Endodermal cell (in vitro differentiated cells): ENCODE measurements at regions not wholly inside any gene's neighbourhood (a gene's known extent, or its start where the extent isn't known, plus 50 kb on each side); places are given as distances from the start of the nearest gene placed in this dataset.

Experiments used
- DNase-seq: peaks from one replicate; pipeline ENCODE4 v3.0.0-alpha.2; 2017
- H3K27ac ChIP-seq: 2 replicates; pipeline ENCODE4 v1.5.1; 2013; ENCODE audit warnings: mild to moderate bottlenecking, low read depth, low read length, moderate library complexity
- H3K27me3 ChIP-seq: 2 replicates; pipeline ENCODE4 v1.6.1; 2013; ENCODE audit warnings: mild to moderate bottlenecking, low read length, moderate library complexity; ENCODE audit not compliant: insufficient read depth, control insufficient read depth, poor library complexity, severe bottlenecking
- H3K36me3 ChIP-seq: 2 replicates; pipeline ENCODE4 v1.7.0; 2013; ENCODE audit warnings: mild to moderate bottlenecking, low read length, moderate library complexity; ENCODE audit not compliant: control insufficient read depth, insufficient read depth
- H3K4me1 ChIP-seq: one replicate; pipeline ENCODE4 v1.7.0; 2013; ENCODE audit warnings: low read length; ENCODE audit not compliant: control insufficient read depth, insufficient read depth
- H3K4me3 ChIP-seq: 2 replicates; pipeline ENCODE4 v1.5.1; 2013; ENCODE audit warnings: mild to moderate bottlenecking, low read length, moderate library complexity
- H3K9ac ChIP-seq: 2 replicates; pipeline ENCODE4 v1.6.1; 2013; ENCODE audit warnings: mild to moderate bottlenecking, low read length, moderate library complexity; ENCODE audit not compliant: poor library complexity, severe bottlenecking; ENCODE audit errors: extremely low read depth
- H3K9me3 ChIP-seq: 2 replicates; pipeline ENCODE4 v1.6.1; 2013; ENCODE audit warnings: mild to moderate bottlenecking, low read length, moderate library complexity; ENCODE audit not compliant: control insufficient read depth
- H3K27ac Mint-ChIP-seq: 2 replicates; pipeline ENCODE4 v1.8.0; 2020; ENCODE audit warnings: mixed read lengths
- H3K27me3 Mint-ChIP-seq: 2 replicates; pipeline ENCODE4 v1.8.0; 2021; ENCODE audit warnings: mild to moderate bottlenecking, mixed read lengths; ENCODE audit not compliant: insufficient read depth
- H3K36me3 Mint-ChIP-seq: 2 replicates; pipeline ENCODE4 v1.8.0; 2020; ENCODE audit warnings: low read depth, mixed read lengths
- H3K4me1 Mint-ChIP-seq: 2 replicates; pipeline ENCODE4 v1.8.0; 2020; ENCODE audit warnings: mixed read lengths
- H3K4me3 Mint-ChIP-seq: 2 replicates; pipeline ENCODE4 v1.8.0; 2020; ENCODE audit warnings: mild to moderate bottlenecking, moderate library complexity, mixed read lengths
- H3K9me3 Mint-ChIP-seq: 2 replicates; pipeline ENCODE4 v1.8.0; 2020; ENCODE audit warnings: mild to moderate bottlenecking, mixed read lengths
- CTCF ChIP-seq: fragments of 200-600 bp; sonication (generic); conservative IDR thresholded peaks from 2 replicates; pipeline ENCODE4 v1.5.0; 2021; ENCODE audit warnings: antibody characterized with exemption, mild to moderate bottlenecking
- WGBS, 2 experiments: methylation state at CpG; one replicate each; pipeline versions ENCODE4 v1.1.5 to v1.1.7; 2013; ENCODE audit warnings: missing lambda C conversion rate in 2 of 2, mixed read lengths in 1 of 2; ENCODE audit not compliant: insufficient coverage in 1 of 2, insufficient read length in 1 of 2; 5-methylcytosine and 5-hydroxymethylcytosine counted together

DNA sequence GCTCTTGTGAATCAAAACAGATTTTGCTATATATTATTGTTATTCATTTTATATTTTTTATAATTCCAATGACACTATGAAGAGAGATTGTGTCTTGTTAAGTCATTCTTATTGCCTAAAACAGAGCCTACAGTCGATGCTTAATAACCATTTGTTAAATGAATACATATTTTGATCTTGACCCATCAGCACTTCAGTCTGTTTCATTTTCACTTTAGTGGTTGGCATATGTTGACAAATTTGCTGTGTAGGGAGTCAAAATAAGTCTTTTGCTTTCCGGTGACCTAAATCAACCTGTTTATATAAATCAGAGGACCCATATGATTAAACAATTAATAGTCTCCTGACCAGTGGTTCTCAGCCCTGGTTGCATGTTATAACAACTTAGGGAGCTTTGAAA is 97.1 kb downstream of the TXNL1 start:
- H3K27ac ChIP-seq, result no peak overlapping the region
- no peaks in the 10 kb centered on the region for H3K4me1 ChIP-seq
- no peaks in the 10 kb centered on the region for H3K27me3 ChIP-seq
- Mint-ChIP-seq H3K27ac (no peak overlapping the region), H3K9me3 (no peaks in the 10 kb centered on the region), H3K4me3 (no peak overlapping the region), H3K4me1 (no peaks in the 10 kb centered on the region), H3K27me3 (no peaks in the 10 kb centered on the region), H3K36me3 (no peaks in the 10 kb centered on the region)
- TF ChIP-seq CTCF, result no peak
- 83 to 95% methylated on average over 1 to 2 of the region's 2 CpGs for WGBS, 2 experiments
- H3K4me3 ChIP-seq, result no peak overlapping the region
- H3K9ac ChIP-seq, result no peak overlapping the region
- no peaks in the 10 kb centered on the region for H3K36me3 ChIP-seq
- H3K9me3 ChIP-seq, result no peaks in the 10 kb centered on the region
- DNase-seq, result no peak

DNA sequence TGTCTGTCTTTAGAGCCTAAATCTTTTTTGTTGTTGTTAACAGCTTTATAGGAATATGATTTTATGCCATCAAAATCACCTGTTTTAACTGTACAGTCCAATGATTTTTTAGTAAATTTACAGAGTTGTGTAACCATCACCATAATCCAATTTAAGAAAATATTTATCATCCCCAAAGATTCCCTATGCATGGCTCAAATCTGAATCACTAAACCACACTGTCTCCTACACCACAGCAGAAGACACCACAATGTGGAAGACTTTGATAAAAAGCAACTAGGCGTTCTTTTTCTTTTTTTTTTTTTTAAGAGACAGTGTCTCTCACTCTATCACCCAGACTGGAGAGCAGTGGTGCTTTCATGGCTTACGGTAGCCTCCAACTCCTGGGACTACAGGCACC is 99.6 kb downstream of the TXNL1 start:
- no peaks in the 10 kb centered on the region for H3K9me3 ChIP-seq
- WGBS, 2 experiments, result 90 to 93% methylated on average over 2 of the region's 2 CpGs
- Mint-ChIP-seq H3K36me3 (no peaks in the 10 kb centered on the region), H3K9me3 (no peaks in the 10 kb centered on the region), H3K27ac (no peak overlapping the region), H3K27me3 (no peaks in the 10 kb centered on the region), H3K4me1 (no peaks in the 10 kb centered on the region), H3K4me3 (no peak overlapping the region)
- H3K4me3 ChIP-seq, result no peak overlapping the region
- no peaks in the 10 kb centered on the region for H3K4me1 ChIP-seq
- no peak overlapping the region for H3K9ac ChIP-seq
- no peaks in the 10 kb centered on the region for H3K36me3 ChIP-seq
- no peak overlapping the region for H3K27ac ChIP-seq
- no peak for DNase-seq
- TF ChIP-seq CTCF, result no peak
- no peaks in the 10 kb centered on the region for H3K27me3 ChIP-seq

- DNase-seq, result no peak
- 0 to 63% methylated on average over 1 to 3 of the region's 3 CpGs for WGBS, 2 experiments
- Histone ChIP-seq H3K4me3 (no peak overlapping the region), H3K27ac (no peak overlapping the region), H3K4me1 (no peaks in the 10 kb centered on the region), H3K36me3 (no peaks in the 10 kb centered on the region), H3K9me3 (no peaks in the 10 kb centered on the region), H3K9ac (no peak overlapping the region), H3K27me3 (no peaks in the 10 kb centered on the region)
- H3K4me1 Mint-ChIP-seq, result no peaks in the 10 kb centered on the region
- no peak overlapping the region for H3K27ac Mint-ChIP-seq
- no peak for TF ChIP-seq CTCF
- H3K27me3 Mint-ChIP-seq, result no peaks in the 10 kb centered on the region
- peaks cover 5% of the 10 kb centered on the region for H3K9me3 Mint-ChIP-seq
- no peak overlapping the region for H3K4me3 Mint-ChIP-seq
- H3K36me3 Mint-ChIP-seq, result no peaks in the 10 kb centered on the region
Observed at GRCh38 chr18:56532176-56532840, 106.1 kb downstream of the TXNL1 start.
